ENCODE measurements at regions not wholly inside any gene's neighbourhood (a gene's known extent, or its start where the extent isn't known, plus 50 kb on each side); places are given as distances from the start of the nearest gene placed in this dataset.

GRCh38 chr11:116577273-116577672 is 195.5 kb downstream of the BUD13 start:
- TF ChIP-seq EZH2phosphoT487 (IDR thresholded peaks at IDR 0.05) (no peak), EZH2 (IDR thresholded peaks at IDR 0.05) (no peak), CTCF (IDR thresholded peaks at IDR 0.05) (no peak)
